Activated T-cell treated with anti-CD3 and anti-CD28 coated beads, Interleukin-2, amount 50 U/mL, for 72 hours (primary cell): ENCODE measurements at regions not wholly inside any gene's neighbourhood (a gene's known extent, or its start where the extent isn't known, plus 50 kb on each side); places are given as distances from the start of the nearest gene placed in this dataset.
"Not testable (repeated sequence)": the region's sequence is repeated elsewhere in the genome, so short reads cannot be mapped to it uniquely, and the experiment has no call there.

Source experiments
- ATAC-seq, 2 donors: fragments of 150-1000 bp; cut with Tn5 transposase; replicated peaks in 1 of 2; 2 replicates each; pipeline ENCODE4 v1.10.0; 2021; ENCODE audit warnings: moderate library complexity in 2 of 2, mild to moderate bottlenecking in 1 of 2
- DNase-seq, 2 donors: peaks; one replicate each; pipeline ENCODE4 v3.0.0; 2021 to 2022; ENCODE audit warnings: mixed read lengths in 1 of 2
- H3K27ac Mint-ChIP-seq: one replicate; pipeline ENCODE4 v1.8.0; 2022; ENCODE audit warnings: mild to moderate bottlenecking, moderate library complexity, mixed read lengths
- H3K27me3 Mint-ChIP-seq: one replicate; pipeline ENCODE4 v1.8.0; 2022; ENCODE audit warnings: low read depth, mixed read lengths
- H3K36me3 Mint-ChIP-seq, 2 donors: one replicate each; pipeline ENCODE4 v1.8.0; 2022; ENCODE audit warnings: mixed read lengths in 2 of 2, mild to moderate bottlenecking in 1 of 2; ENCODE audit not compliant: insufficient read depth in 2 of 2
- H3K4me1 Mint-ChIP-seq: one replicate; pipeline ENCODE4 v1.8.0; 2022; ENCODE audit warnings: low read depth, mixed read lengths
- H3K4me3 Mint-ChIP-seq, 2 donors: one replicate each; pipeline ENCODE4 v1.8.0; 2022; ENCODE audit warnings: mild to moderate bottlenecking in 2 of 2, mixed read lengths in 2 of 2, moderate library complexity in 2 of 2
- H3K9me3 Mint-ChIP-seq, 2 donors: one replicate each; pipeline ENCODE4 v1.8.0; 2022; ENCODE audit warnings: mixed read lengths in 2 of 2

GRCh38 chr5:136763548-136763947, 398.2 kb upstream of the TRPC7 start:
- H3K27ac Mint-ChIP-seq, result no peak overlapping the region
- DNase-seq (no peak), ATAC-seq (no peak)
- H3K4me3 Mint-ChIP-seq, result no peak overlapping the region
- H3K9me3 Mint-ChIP-seq, result peaks cover 0 to 2% of the 10 kb centered on the region in 2 donors
- H3K36me3 Mint-ChIP-seq, result no peaks in the 10 kb centered on the region
- no peaks in the 10 kb centered on the region for H3K27me3 Mint-ChIP-seq
- no peaks in the 10 kb centered on the region for H3K4me1 Mint-ChIP-seq

GRCh38 chr5:136754216-136754615, 388.9 kb upstream of the TRPC7 start:
- no peaks in the 10 kb centered on the region for H3K36me3 Mint-ChIP-seq
- no peak for ATAC-seq
- no peak overlapping the region for H3K4me3 Mint-ChIP-seq
- no peak overlapping the region for H3K27ac Mint-ChIP-seq
- H3K4me1 Mint-ChIP-seq, result no peaks in the 10 kb centered on the region
- no peak for DNase-seq
- H3K27me3 Mint-ChIP-seq, result no peaks in the 10 kb centered on the region
- peaks cover 0 to 3% of the 10 kb centered on the region in 2 donors for H3K9me3 Mint-ChIP-seq

GRCh38 chr5:136750224-136750862, 385.0 kb upstream of the TRPC7 start:
- ATAC-seq (no peak), DNase-seq (no peak)
- no peaks in the 10 kb centered on the region for H3K36me3 Mint-ChIP-seq
- no peak overlapping the region for H3K27ac Mint-ChIP-seq
- H3K4me1 Mint-ChIP-seq, result no peaks in the 10 kb centered on the region
- H3K4me3 Mint-ChIP-seq, result no peak overlapping the region
- H3K9me3 Mint-ChIP-seq, result peaks cover 2 to 7% of the 10 kb centered on the region in 2 donors
- no peaks in the 10 kb centered on the region for H3K27me3 Mint-ChIP-seq

- Mint-ChIP-seq H3K36me3 (no peaks in the 10 kb centered on the region), H3K27ac (no peak overlapping the region), H3K27me3 (no peaks in the 10 kb centered on the region), H3K9me3 (peaks cover 2 to 6% of the 10 kb centered on the region in 2 donors), H3K4me1 (no peaks in the 10 kb centered on the region), H3K4me3 (no peak overlapping the region)
- ATAC-seq (no peak), DNase-seq (no peak)
Observed at GRCh38 chr5:136749016-136749415, 383.7 kb upstream of the TRPC7 start.

- ATAC-seq, result no peak
- peaks cover 1 to 7% of the 10 kb centered on the region in 2 donors for H3K36me3 Mint-ChIP-seq
- peaks cover 10 to 13% of the 10 kb centered on the region in 2 donors for H3K9me3 Mint-ChIP-seq
- no peaks in the 10 kb centered on the region for H3K27me3 Mint-ChIP-seq
- DNase-seq, result no peak
- H3K27ac Mint-ChIP-seq, result no peak overlapping the region
- H3K4me3 Mint-ChIP-seq, result no peak overlapping the region
- no peaks in the 10 kb centered on the region for H3K4me1 Mint-ChIP-seq
Observed at GRCh38 chr5:136743052-136743451, 377.7 kb upstream of the TRPC7 start.

- DNase-seq (no peak), ATAC-seq (no peak)
- no peak overlapping the region for H3K4me3 Mint-ChIP-seq
- no peaks in the 10 kb centered on the region for H3K27me3 Mint-ChIP-seq
- no peak overlapping the region for H3K27ac Mint-ChIP-seq
- peaks cover 1 to 9% of the 10 kb centered on the region in 2 donors for H3K36me3 Mint-ChIP-seq
- H3K4me1 Mint-ChIP-seq, result no peaks in the 10 kb centered on the region
- H3K9me3 Mint-ChIP-seq, result peaks cover 10 to 19% of the 10 kb centered on the region in 2 donors
Observed at GRCh38 chr5:136740228-136740627, 374.9 kb upstream of the TRPC7 start.

- not testable (repeated sequence) for H3K27me3 Mint-ChIP-seq, H3K4me1 Mint-ChIP-seq, DNase-seq, ATAC-seq, H3K36me3 Mint-ChIP-seq, H3K27ac Mint-ChIP-seq, H3K4me3 Mint-ChIP-seq
- peaks cover 8 to 19% of the 10 kb centered on the region in 2 donors for H3K9me3 Mint-ChIP-seq
Observed at GRCh38 chr5:136739271-136739670, 373.9 kb upstream of the TRPC7 start.

- H3K27ac Mint-ChIP-seq, result no peak overlapping the region
- H3K4me3 Mint-ChIP-seq, result no peak overlapping the region
- H3K9me3 Mint-ChIP-seq, result peaks cover 8 to 19% of the 10 kb centered on the region in 2 donors
- ATAC-seq, result no peak
- no peak for DNase-seq
- no peaks in the 10 kb centered on the region for H3K4me1 Mint-ChIP-seq
- no peaks in the 10 kb centered on the region for H3K27me3 Mint-ChIP-seq
- peaks cover 1 to 9% of the 10 kb centered on the region in 2 donors for H3K36me3 Mint-ChIP-seq
Observed at GRCh38 chr5:136738829-136739228, 373.5 kb upstream of the TRPC7 start.

GRCh38 chr5:136736021-136736420, 370.7 kb upstream of the TRPC7 start:
- Mint-ChIP-seq H3K4me1 (no peaks in the 10 kb centered on the region), H3K27ac (no peak overlapping the region), H3K36me3 (peaks cover 0 to 4% of the 10 kb centered on the region in 2 donors), H3K9me3 (peaks cover 5 to 13% of the 10 kb centered on the region in 2 donors), H3K27me3 (no peaks in the 10 kb centered on the region), H3K4me3 (no peak overlapping the region)
- no peak for DNase-seq
- ATAC-seq, result no peak

GRCh38 chr5:136735611-136736010, 370.3 kb upstream of the TRPC7 start:
- H3K9me3 Mint-ChIP-seq, result peaks cover 5 to 13% of the 10 kb centered on the region in 2 donors
- not testable (repeated sequence) for ATAC-seq, H3K4me1 Mint-ChIP-seq, DNase-seq, H3K27me3 Mint-ChIP-seq, H3K36me3 Mint-ChIP-seq, H3K4me3 Mint-ChIP-seq, H3K27ac Mint-ChIP-seq

GRCh38 chr5:136734628-136735027, 369.3 kb upstream of the TRPC7 start:
- ATAC-seq, result no peak
- peaks cover 5 to 13% of the 10 kb centered on the region in 2 donors for H3K9me3 Mint-ChIP-seq
- H3K36me3 Mint-ChIP-seq, result peaks cover 0 to 4% of the 10 kb centered on the region in 2 donors
- H3K4me3 Mint-ChIP-seq, result no peak overlapping the region
- no peaks in the 10 kb centered on the region for H3K4me1 Mint-ChIP-seq
- no peak for DNase-seq
- no peaks in the 10 kb centered on the region for H3K27me3 Mint-ChIP-seq
- H3K27ac Mint-ChIP-seq, result no peak overlapping the region

GRCh38 chr5:136732751-136733150, 367.4 kb upstream of the TRPC7 start:
- no peaks in the 10 kb centered on the region for H3K4me1 Mint-ChIP-seq
- DNase-seq (no peak), ATAC-seq (no peak)
- peaks cover 0 to 3% of the 10 kb centered on the region in 2 donors for H3K36me3 Mint-ChIP-seq
- H3K4me3 Mint-ChIP-seq, result no peak overlapping the region
- H3K9me3 Mint-ChIP-seq, result peaks cover 0 to 6% of the 10 kb centered on the region in 2 donors
- no peak overlapping the region for H3K27ac Mint-ChIP-seq
- no peaks in the 10 kb centered on the region for H3K27me3 Mint-ChIP-seq

- DNase-seq, result no peak
- no peak overlapping the region for H3K4me3 Mint-ChIP-seq
Observed at GRCh38 chr5:136731241-136731900, 366.0 kb upstream of the TRPC7 start.

More at GRCh38 chr5:136731241-136731900, 366.0 kb upstream of the TRPC7 start:
- Mint-ChIP-seq H3K27ac (no peak overlapping the region), H3K36me3 (peaks cover 0 to 1% of the 10 kb centered on the region in 2 donors), H3K9me3 (peaks cover 0 to 1% of the 10 kb centered on the region in 2 donors), H3K27me3 (no peaks in the 10 kb centered on the region), H3K4me1 (no peaks in the 10 kb centered on the region)
- ATAC-seq, result no peak
